Fibroblast of skin of right quadriceps (primary cell): ENCODE measurements at regions not wholly inside any gene's neighbourhood (a gene's known extent, or its start where the extent isn't known, plus 50 kb on each side); places are given as distances from the start of the nearest gene placed in this dataset.
A peak's percentile ranks its signal among the peaks of the same experiment; 100 is the strongest.
"Not testable (repeated sequence)": the region's sequence is repeated elsewhere in the genome, so short reads cannot be mapped to it uniquely, and the experiment has no call there.

Experiments
- DNase-seq: peaks from one replicate; pipeline ENCODE4 v3.0.0-alpha.2; 2013

DNA sequence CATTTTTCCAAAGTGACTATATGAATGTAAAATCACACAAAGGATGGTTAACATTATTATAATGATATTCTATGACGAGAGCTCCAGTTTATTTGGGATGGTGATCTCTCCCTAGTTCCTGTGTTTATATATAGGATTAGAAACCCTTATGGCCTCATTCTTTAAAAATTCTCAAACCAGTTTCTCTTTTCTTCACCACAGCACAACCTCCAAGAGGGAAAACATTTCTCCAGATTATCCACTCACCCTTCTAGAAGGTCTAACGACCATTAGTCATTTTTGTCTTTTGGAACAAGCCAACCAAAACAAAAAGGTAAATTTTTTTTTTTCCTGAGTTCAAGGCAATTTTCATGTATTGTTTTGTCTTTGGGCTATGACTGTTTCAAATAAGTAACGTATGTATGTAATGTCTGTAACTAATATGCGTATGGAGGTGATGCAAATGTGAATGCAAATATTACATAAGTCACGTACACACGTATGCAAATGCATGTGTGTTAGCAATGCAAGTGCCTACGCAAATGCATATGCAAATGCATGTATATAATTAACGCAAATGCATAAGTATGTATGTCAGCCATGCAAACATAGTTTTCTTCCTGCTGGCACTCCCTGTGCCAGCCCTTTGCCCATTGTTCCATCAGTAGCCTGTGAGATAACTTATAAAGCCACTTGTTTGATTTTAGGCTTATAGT lies 72.5 kb upstream of the MORC3 start:
- DNase-seq, result peak; percentile 48

DNA sequence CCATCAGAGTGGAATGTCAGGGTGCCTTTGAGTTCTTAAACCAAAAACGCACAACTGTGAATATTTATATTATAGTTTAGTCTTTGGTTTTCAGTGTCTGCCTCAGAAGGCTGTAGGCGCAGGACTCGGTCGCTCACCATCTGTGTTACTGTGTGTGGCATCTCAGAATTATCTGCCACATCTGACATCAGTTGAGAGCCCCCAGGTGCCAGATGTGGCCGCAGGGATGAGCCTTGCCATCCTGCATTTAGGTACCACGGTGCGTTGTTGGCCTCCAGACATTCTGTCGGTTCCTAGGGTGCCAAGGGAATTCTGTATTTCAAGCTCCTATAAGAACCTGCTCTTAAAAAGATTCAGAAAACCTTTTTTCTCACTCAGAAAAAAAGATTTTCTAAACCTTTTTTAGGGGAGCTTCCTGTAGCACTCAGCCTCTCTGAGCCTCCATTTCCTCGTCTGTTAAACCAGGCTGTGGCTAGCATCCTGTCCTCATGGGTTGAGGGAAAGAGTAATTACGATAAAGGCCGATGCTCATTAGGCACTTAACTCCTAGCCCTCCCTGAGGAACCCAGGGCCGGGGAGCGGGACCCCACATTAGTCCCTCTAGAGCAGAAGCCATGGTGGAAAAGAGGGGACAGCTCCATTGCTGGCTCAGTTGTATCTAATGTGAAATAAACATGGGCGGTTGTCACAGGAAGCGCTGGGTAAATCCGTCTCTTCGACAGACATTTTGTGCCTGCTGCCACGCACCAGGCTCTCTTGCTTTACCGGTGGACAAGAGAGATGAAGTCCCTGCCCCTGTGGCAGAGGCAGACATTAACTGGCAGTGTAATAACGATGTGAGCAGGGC lies 70.2 kb upstream of the MORC3 start:
- DNase-seq, result no peak

DNA sequence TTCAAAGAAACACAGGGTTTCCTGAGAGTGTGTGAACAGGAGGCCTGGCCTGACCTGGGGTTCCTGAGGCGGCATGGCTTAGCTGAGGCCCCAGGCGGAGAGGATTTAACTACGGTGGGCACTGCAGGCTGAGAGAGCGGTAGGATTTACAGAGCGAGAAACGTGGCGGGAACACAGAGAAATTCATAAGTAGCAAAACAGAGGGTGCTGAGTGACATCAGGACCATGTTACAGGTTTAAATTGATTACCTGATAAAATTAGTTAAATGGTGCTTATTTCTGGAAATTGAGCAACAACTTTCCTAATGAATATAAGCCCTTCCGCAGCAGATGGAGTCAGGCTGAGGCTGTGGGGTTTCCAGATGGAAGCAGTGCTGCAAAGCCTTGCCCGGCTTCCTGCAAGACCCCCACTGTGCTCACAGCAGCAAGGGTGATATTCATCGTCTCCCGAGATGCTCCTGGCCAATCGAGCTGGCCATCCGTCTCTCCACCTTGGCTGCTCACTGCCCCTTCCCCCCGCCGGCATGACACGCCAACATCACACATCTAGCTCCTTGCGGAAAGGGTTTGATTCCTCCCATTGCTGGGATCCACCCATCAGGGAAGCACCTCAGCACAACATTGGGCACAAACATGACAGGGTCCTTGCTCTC lies 69.4 kb upstream of the MORC3 start:
- no peak for DNase-seq

GRCh38 chr21:36254106-36254941 lies 65.7 kb upstream of the MORC3 start:
- no peak for DNase-seq

- DNase-seq, result no peak
Observed at GRCh38 chr21:36255663-36256062, 64.3 kb upstream of the MORC3 start.

- DNase-seq, result no peak
Observed at GRCh38 chr21:36257657-36258056, 62.3 kb upstream of the MORC3 start.

DNA sequence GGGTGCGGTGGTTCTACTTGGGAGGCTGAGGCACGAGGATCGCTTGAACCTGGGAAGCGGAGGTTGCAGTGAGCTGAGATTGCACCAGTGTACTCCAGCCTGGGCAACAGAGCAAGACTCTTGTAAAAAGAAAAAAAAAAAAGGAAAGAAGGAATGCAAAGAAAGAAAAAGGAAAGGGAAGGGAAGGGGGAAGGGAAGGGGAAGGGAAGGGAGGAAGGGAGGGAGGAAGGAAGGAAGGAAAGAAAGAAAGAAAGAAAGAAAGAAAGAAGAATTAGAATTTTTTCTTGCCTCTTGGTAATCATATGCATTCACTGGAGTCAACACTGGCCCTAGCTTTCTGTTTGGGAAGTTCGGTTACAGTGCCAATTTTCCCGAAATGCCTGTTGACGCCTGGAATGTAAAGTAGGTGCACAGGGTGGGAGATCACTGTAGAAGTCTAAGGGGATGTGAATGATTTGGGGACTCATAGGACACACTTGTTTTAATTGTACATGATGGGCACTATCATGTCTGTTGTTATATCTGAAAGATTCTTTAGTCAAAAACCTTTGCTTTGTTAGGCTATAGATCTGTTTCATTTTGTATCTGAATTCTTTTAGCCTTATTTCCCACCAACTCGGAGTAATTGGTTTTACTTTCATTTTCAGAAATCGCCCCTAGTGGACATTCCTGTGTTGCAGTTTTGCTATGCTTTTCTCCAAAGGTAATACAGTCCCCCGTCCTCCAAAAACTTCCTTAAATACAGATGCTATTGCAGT lies 59.8 kb upstream of the MORC3 start:
- DNase-seq, result peak; percentile 67

DNA sequence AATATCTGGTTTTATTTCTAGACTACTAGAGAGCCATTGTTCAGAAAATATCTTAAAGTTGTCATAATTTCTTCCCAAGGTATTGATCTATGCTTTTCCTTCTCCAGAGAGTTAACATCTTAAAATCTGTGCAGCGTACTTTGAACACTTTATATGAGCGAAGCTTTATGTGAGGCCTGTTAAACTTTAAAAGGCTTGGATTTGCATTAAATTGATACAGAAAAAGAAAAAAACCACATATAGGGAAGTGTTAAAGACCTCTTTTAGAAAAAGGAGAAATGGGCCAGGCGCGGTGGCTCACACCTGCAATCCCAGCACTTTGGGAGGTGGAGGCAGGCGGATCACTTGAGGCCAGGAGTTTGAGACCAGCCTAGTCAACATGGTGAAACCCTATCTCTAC lies 59.2 kb upstream of the MORC3 start:
- no peak for DNase-seq

DNA sequence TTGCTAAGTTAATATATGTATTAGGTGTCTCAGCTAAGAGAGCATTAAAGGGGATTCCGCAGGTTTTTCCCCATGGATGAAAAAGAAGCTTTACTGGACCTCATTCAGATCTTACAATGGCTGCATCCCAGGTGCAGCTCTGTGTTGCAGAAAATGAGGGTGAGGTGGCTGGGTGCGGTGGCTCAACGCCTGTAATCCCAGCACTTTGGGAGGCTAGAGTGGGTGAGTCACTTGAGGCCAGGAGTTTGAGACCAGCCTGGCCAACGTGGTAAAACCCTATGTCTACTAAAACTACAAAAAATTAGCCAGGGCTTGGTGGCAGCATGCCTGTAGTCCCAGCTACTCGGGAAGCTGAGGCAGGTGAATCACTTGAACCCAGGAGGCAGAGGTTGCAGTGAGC lies 58.5 kb upstream of the MORC3 start:
- DNase-seq, result no peak

DNA sequence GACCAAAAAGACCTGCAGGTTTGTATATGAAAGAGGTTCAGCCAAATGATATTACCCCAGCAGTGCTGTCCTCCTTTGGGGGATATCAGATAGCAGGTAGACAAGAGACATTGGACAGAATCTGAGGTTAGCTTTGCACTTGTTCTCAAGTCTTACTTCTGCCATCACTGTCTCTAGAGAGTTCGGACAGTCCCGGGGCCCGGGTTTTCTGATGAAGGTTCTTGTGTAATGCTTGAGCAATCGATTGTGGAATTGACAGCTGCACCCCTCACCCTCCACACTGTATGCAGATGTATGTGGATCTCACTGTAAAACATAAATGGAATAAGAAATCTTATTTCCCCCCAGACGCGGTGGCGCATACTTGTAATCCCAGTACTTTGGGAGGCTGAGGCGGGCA lies 56.2 kb upstream of the MORC3 start:
- no peak for DNase-seq

DNA sequence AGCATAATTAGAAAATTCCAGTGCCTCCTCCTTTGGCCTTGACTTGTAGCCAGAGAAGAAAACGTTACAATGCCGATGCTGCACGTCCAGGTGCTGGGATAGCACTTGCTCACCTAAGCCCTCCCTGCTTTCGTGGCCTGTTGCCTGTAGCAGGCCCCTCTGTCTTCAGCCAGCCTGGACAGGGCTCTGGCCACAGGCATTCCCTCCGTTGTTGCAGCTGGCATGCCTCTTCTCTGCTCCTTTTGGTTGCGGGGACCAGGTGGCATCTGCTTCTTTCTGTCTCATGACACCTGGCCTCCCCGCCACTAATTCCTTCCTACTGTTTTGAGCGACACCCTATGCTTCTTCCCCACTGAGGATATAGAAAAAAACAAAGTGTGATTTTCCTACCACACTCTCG lies 54.6 kb upstream of the MORC3 start:
- no peak for DNase-seq

DNA sequence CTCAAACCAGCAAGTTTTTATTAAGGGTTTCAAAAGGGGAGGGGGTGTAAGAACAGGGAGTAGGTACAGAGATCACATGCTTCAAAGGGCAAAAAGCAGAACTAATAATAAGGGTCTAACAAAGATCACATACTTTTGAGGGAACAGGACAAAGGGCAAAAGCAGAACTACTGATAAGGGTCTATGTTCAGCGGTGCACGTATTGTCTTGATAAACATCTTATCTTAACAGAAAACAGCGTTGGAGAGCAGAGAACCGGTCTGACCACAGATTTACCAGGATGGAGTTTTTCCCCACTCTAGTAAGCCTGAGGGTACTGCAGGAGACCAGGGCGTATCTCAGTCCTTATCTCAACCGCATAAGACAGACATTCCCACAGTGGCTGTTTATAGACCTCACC lies 52.2 kb upstream of the MORC3 start:
- not testable (repeated sequence) for DNase-seq

- DNase-seq, result not testable (repeated sequence)
Observed at GRCh38 chr21:36268264-36268663, 51.7 kb upstream of the MORC3 start.
